Pancreas (tissue), 10 donors: ENCODE measurements at regions not wholly inside any gene's neighbourhood (a gene's known extent, or its start where the extent isn't known, plus 50 kb on each side); places are given as distances from the start of the nearest gene placed in this dataset.

Source experiments
- ATAC-seq, 4 donors: fragments of 200-7000 bp; cut with Tn5 transposase; one replicate each; pipeline versions ENCODE4 v1.8.0 to v1.9.1; 2020; ENCODE audit warnings: mild to moderate bottlenecking in 4 of 4, moderate library complexity in 4 of 4
- DNase-seq, 6 donors: peaks; one replicate each; pipeline ENCODE4 v3.0.0-alpha.2; 2020
- FAIRE-seq: peaks from 2 replicates; lab custom pipeline; 2012; peaks lifted over from hg19 to GRCh38; lab: Jason Lieb, UNC
- H3K27ac ChIP-seq, 4 donors: fragments of 200-600 bp; sonication (generic); 1 replicate in 3 of 4; 2 replicates in 1 of 4; pipeline versions ENCODE4 v1.5.0 to v1.8.0; 2020
- H3K27me3 ChIP-seq, 4 donors: fragments of 200-600 bp; one replicate each; pipeline ENCODE4 v1.8.0; 2021
- H3K36me3 ChIP-seq, 3 donors: fragments of 200-600 bp; sonication (generic) in 1 of 3; one replicate each; pipeline versions ENCODE4 v1.5.0 to v1.8.0; 2020 to 2021
- H3K4me1 ChIP-seq, 3 donors: fragments of 200-600 bp; one replicate each; pipeline ENCODE4 v1.8.0; 2021
- H3K4me3 ChIP-seq, 4 donors: fragments of 200-600 bp; sonication (generic) in 2 of 4; one replicate each; pipeline versions ENCODE4 v1.5.0 to v1.8.0; 2020 to 2021
- H3K9me3 ChIP-seq, 4 donors: fragments of 200-600 bp; one replicate each; pipeline ENCODE4 v1.8.0; 2021
- CTCF ChIP-seq, 4 donors: fragments of 200-600 bp; sonication (generic) in 3 of 4; IDR thresholded peaks; one replicate each; pipeline versions ENCODE4 v1.5.0 to v1.8.0; 2021; ENCODE audit warnings: antibody characterized with exemption in 4 of 4
- WGBS, 2 donors: extraction: QIAGEN DNeasy Blood & Tissue Kit; methylation state at CpG; one replicate each; pipeline ENCODE4 v1.1.7; 2013; 5-methylcytosine and 5-hydroxymethylcytosine counted together
- intact Hi-C, 3 donors: fragments of 100-400 bp; cut with DNase I; formaldehyde crosslinking; loops; one replicate each; pipeline versions ENCODE4 v1.11.1 to v1.14.2; 2022
- donor health status: healthy with polysubstance abuse.
- donor health status: DM: no; HTN: no; CAD: no; lungs with moderate emphysema.
- donor health status: DM: no; HTN: no; CAD: no.
- donor health status: control.
- donor health status: control.
- donor health status: Bipolar disorder and iron deficiency.
- donor health status: DM: yes; HTN: yes; CAD: no.
- donor health status: DM: no; HTN: no; CAD: no.
- donor health status: DM: no; HTN: no; CAD: no.
- donor health status: DM: yes; HTN: yes; CAD: no.

- FAIRE-seq (peak; percentile 80), DNase-seq (no peak), ATAC-seq (no peak)
- intact Hi-C loops = no loop called here
- TF ChIP-seq CTCF (IDR thresholded peaks at IDR 0.05) = no peak
- no peak overlapping the region for H3K27ac ChIP-seq
- H3K27me3 ChIP-seq = no peaks in the 10 kb centered on the region
- no peaks in the 10 kb centered on the region for H3K36me3 ChIP-seq
- no peaks in the 10 kb centered on the region for H3K4me1 ChIP-seq
- H3K4me3 ChIP-seq = no peak overlapping the region
- H3K9me3 ChIP-seq = no peaks in the 10 kb centered on the region
- 56% methylated on average over 3 of the region's 3 CpGs for WGBS, 2 donors
These were observed 193.2 kb downstream of the IRS2 start for GRCh38 chr13:109593230-109593629.

- no peaks in the 10 kb centered on the region for H3K9me3 ChIP-seq
- DNase-seq (no peak), ATAC-seq (no peak), FAIRE-seq (no peak)
- no peaks in the 10 kb centered on the region for H3K27me3 ChIP-seq
- no peak overlapping the region for H3K27ac ChIP-seq
- H3K36me3 ChIP-seq = no peaks in the 10 kb centered on the region
- WGBS, 2 donors = 24 to 26% methylated on average over 4 of the region's 4 CpGs
- no peaks in the 10 kb centered on the region for H3K4me1 ChIP-seq
- H3K4me3 ChIP-seq = no peak overlapping the region
- intact Hi-C loops = no loop called here
- no peak for TF ChIP-seq CTCF (IDR thresholded peaks at IDR 0.05)
These were observed 193.6 kb downstream of the IRS2 start for GRCh38 chr13:109592770-109593169.

- H3K4me1 ChIP-seq = no peaks in the 10 kb centered on the region
- no peaks in the 10 kb centered on the region for H3K36me3 ChIP-seq
- H3K27me3 ChIP-seq = no peaks in the 10 kb centered on the region
- no peak for FAIRE-seq
- TF ChIP-seq CTCF (IDR thresholded peaks at IDR 0.05) = no peak
- H3K4me3 ChIP-seq = no peak overlapping the region
- H3K27ac ChIP-seq = no peak overlapping the region
- intact Hi-C loops = no loop called here
- no peak for DNase-seq
- no peaks in the 10 kb centered on the region for H3K9me3 ChIP-seq
- no peak for ATAC-seq
These were observed 198.7 kb downstream of the IRS2 start for GRCh38 chr13:109587689-109588088.

- WGBS, 2 donors = 38 to 52% methylated on average over 9 of the region's 9 CpGs
- TF ChIP-seq CTCF (IDR thresholded peaks at IDR 0.05) = no peak
- intact Hi-C loops = no loop called here
- H3K4me3 ChIP-seq = no peak overlapping the region
- H3K4me1 ChIP-seq = no peaks in the 10 kb centered on the region
- no peak overlapping the region for H3K27ac ChIP-seq
- H3K27me3 ChIP-seq = no peaks in the 10 kb centered on the region
- DNase-seq = no peak
- peak; percentile 37 for FAIRE-seq
- no peaks in the 10 kb centered on the region for H3K36me3 ChIP-seq
- no peaks in the 10 kb centered on the region for H3K9me3 ChIP-seq
- peak in 3 of 4 donors; percentile 49 to 59 (median 50) for ATAC-seq
These were observed 199.7 kb downstream of the IRS2 start for GRCh38 chr13:109586509-109587346.

GRCh38 chr13:109584844-109585361 is 201.5 kb downstream of the IRS2 start:
- no peak overlapping the region for H3K27ac ChIP-seq
- ATAC-seq (no peak), DNase-seq (no peak), FAIRE-seq (no peak)
- H3K36me3 ChIP-seq = no peaks in the 10 kb centered on the region
- no peaks in the 10 kb centered on the region for H3K9me3 ChIP-seq
- no peaks in the 10 kb centered on the region for H3K27me3 ChIP-seq
- TF ChIP-seq CTCF (IDR thresholded peaks at IDR 0.05) = no peak
- 40 to 46% methylated on average over 5 of the region's 5 CpGs for WGBS, 2 donors
- H3K4me1 ChIP-seq = no peaks in the 10 kb centered on the region
- intact Hi-C loops = no loop called here
- H3K4me3 ChIP-seq = no peak overlapping the region
